HAP-1 (cell line): ENCODE measurements at regions not wholly inside any gene's neighbourhood (a gene's known extent, or its start where the extent isn't known, plus 50 kb on each side); places are given as distances from the start of the nearest gene placed in this dataset.

Experiments used
- DNase-seq, 2 experiments: peaks; one replicate each; pipeline ENCODE4 v3.0.0-alpha.2; 2016 to 2020; ENCODE audit warnings: low spot score in 2 of 2
- H3K27me3 ChIP-seq: fragments of 250-450 bp; sonication (Bioruptor Pico); 2 replicates; pipeline ENCODE4 v1.5.1; 2020; ENCODE audit warnings: low read depth, mild to moderate bottlenecking, moderate library complexity
- H3K36me3 ChIP-seq: fragments of 250-450 bp; sonication (Bioruptor Pico); replicated peaks from 2 replicates; pipeline ENCODE4 v1.5.1; 2020; ENCODE audit warnings: mild to moderate bottlenecking
- H3K4me1 ChIP-seq: fragments of 250-450 bp; sonication (Bioruptor Pico); 2 replicates; pipeline ENCODE4 v1.5.1; 2020; ENCODE audit warnings: mild to moderate bottlenecking
- H3K4me3 ChIP-seq: fragments of 250-450 bp; sonication (Bioruptor Pico); 2 replicates; pipeline ENCODE4 v1.5.1; 2020; ENCODE audit warnings: mild to moderate bottlenecking, moderate library complexity
- H3K9me3 ChIP-seq: fragments of 250-450 bp; sonication (Bioruptor Pico); 2 replicates; pipeline ENCODE4 v1.5.1; 2020; ENCODE audit warnings: mild to moderate bottlenecking, moderate library complexity
- in situ Hi-C: fragments of 300-500 bp; cut with MboI; formaldehyde crosslinking; loops from 3 replicates; pipeline ENCODE4 v1.14.3; 2020; ENCODE audit warnings: low sequenced_read_pairs, inconsistent platforms, mixed read lengths

DNA sequence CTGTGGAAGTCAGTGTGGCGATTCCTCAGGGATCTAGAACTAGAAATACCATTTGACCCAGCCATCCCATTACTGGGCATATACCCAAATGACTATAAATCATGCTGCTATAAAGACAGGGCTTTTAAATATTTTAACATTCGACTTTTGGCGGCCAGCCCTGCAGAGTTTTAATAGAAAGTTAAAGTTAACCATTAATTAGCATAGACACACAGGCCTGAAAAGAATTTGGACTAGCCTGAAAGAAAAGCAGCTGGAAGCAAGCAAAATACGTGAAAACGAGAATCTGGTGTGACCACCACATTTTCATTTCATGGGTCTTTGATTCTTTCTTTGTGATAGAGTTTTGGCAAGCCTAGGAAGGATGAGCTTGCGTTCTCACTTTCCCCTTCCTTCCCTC, 184.0 kb downstream of the SCG2 start:
- Histone ChIP-seq H3K9me3 (no peaks in the 10 kb centered on the region), H3K36me3 (no peaks in the 10 kb centered on the region), H3K4me1 (no peaks in the 10 kb centered on the region), H3K27me3 (no peaks in the 10 kb centered on the region), H3K4me3 (no peak overlapping the region)
- in situ Hi-C loops, result no loop called here
- DNase-seq, result no peak

DNA sequence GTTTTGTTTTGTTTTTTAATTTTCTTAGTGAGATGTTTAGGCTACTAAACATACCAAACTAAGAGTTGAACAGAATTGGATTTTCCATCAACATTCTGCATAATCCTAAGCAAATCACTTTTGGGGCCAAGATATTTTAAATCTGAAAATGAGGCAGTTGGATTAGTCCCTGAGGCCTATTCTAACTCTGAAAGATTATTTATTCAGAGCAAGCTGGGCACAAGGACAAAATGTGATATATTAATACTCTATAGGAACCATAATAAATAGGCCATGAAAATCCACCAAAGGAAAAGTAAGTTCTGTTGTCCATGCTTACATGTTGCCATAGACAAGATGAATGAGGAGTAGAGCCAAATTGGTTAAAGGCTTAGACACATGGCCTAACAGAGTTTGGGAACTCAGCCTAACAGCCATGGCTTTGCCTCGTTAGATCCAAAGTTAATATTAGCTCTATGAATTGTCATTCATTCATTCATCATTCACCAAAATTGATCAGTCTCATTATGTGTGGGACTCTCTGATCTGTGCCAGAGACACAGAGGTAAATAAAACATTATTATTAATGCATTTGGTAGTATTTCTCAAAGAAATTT, 183.5 kb downstream of the SCG2 start:
- DNase-seq, result no peak
- Histone ChIP-seq H3K27me3 (no peaks in the 10 kb centered on the region), H3K4me3 (no peak overlapping the region), H3K9me3 (no peaks in the 10 kb centered on the region), H3K36me3 (no peaks in the 10 kb centered on the region), H3K4me1 (no peaks in the 10 kb centered on the region)
- in situ Hi-C loops, result no loop called here

DNA sequence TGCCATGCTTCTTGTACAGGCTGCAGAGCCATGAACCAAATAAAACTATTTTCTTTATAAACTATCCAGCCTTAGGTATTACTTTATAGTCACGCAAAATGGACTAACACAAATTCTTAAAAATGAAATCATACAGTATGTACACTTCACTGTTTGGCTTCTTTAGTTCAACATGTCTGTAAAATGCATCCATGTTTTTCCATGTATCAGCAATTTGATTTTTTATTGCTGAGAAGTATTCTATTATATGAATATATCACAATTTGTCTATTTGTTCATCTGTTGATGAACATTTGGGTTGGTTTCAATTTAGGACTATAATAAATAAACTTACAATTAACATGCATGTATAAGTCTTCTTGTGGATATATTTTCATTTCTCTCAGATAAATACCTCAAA, 182.1 kb downstream of the SCG2 start:
- no peaks in the 10 kb centered on the region for H3K4me1 ChIP-seq
- no peak overlapping the region for H3K4me3 ChIP-seq
- no peak for DNase-seq
- no peaks in the 10 kb centered on the region for H3K27me3 ChIP-seq
- in situ Hi-C loops, result no loop called here
- H3K36me3 ChIP-seq, result no peaks in the 10 kb centered on the region
- H3K9me3 ChIP-seq, result no peaks in the 10 kb centered on the region

DNA sequence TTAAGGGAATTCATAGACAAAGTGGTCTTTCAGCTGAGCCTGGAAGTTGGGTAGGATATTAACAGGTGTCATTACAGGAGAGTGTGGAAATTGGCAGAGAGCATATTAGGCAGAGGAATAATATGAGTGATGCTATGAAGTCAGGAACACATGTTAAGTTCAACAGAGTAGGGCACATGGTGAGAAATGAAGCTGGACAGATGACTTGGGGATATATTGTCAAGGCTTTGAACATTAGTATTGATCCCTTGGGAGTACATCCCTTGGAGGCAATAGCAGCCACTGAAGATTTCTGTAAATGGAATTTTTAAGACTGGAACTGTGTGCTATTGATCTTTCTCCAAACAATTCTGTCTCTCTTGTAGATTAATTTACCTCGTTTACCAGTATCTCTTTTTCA, 170.7 kb downstream of the SCG2 start:
- Histone ChIP-seq H3K4me1 (no peaks in the 10 kb centered on the region), H3K9me3 (no peaks in the 10 kb centered on the region), H3K4me3 (no peak overlapping the region), H3K36me3 (no peaks in the 10 kb centered on the region), H3K27me3 (peaks cover 2% of the 10 kb centered on the region; the same call in 1 of the 2 replicates)
- no peak for DNase-seq
- in situ Hi-C loops, result no loop called here

DNA sequence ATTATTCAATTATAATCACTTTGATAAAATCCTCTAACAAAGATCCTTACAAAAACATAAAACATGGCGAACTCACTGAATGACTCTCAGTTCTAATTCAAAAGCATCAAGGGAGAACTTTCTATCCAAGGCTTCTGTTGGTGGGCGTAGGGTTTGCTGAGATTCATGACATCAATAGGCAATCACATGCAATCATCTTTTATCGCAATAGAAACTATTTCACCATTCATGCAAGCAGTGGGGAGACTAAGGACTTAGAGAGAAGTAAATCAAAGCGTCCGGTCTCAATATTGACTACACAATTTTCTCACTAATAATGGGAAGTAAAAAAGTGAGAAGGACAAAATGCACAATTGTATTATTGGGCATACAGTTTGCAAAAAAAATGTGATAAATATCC, 168.7 kb downstream of the SCG2 start:
- in situ Hi-C loops, result no loop called here
- Histone ChIP-seq H3K9me3 (no peaks in the 10 kb centered on the region), H3K4me3 (no peak overlapping the region), H3K4me1 (no peaks in the 10 kb centered on the region), H3K27me3 (peaks cover 2% of the 10 kb centered on the region; the same call in 1 of the 2 replicates), H3K36me3 (no peaks in the 10 kb centered on the region)
- DNase-seq, result no peak

DNA sequence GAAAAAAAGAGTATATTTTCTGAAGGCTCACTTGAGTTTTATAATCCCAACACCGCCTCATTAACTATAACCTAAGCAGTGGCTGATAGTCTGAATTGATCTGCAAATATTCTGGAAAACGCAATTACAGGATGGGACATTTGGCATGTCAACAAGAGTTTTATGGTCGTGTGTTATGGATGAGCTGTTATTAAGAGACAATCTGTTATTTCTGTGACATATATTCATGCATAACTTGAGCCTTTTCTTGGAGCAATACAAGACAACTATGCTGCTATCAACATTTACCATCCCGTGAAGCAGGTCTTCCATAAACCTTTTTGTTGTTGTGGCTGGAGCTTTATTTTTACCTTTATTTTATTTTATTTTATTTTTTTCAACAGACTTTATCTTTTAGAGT, 164.4 kb downstream of the SCG2 start:
- H3K4me1 ChIP-seq, result no peaks in the 10 kb centered on the region
- in situ Hi-C loops, result no loop called here
- H3K4me3 ChIP-seq, result no peak overlapping the region
- no peaks in the 10 kb centered on the region for H3K36me3 ChIP-seq
- no peaks in the 10 kb centered on the region for H3K9me3 ChIP-seq
- H3K27me3 ChIP-seq, result no peaks in the 10 kb centered on the region
- DNase-seq, result no peak

DNA sequence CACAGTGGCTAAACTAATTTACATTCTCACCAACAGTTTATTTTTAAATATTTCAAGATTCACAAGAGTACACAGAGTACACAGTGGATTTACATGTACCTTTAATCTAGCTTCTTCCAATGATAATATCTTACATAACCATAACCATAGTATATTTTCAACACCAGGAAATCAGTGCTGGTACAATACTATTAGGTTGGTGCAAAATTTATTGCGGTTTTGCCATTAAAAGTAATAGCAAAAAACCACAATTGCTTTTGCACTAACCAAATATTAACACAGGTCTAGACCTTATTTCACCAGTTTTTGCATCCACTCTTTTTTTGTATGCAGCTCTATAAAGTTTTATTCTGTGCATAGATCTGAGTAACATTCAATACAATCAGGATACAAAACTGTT, 163.0 kb downstream of the SCG2 start:
- no peaks in the 10 kb centered on the region for H3K4me1 ChIP-seq
- no peak overlapping the region for H3K4me3 ChIP-seq
- no peaks in the 10 kb centered on the region for H3K27me3 ChIP-seq
- no peaks in the 10 kb centered on the region for H3K36me3 ChIP-seq
- in situ Hi-C loops, result no loop called here
- H3K9me3 ChIP-seq, result no peaks in the 10 kb centered on the region
- DNase-seq, result no peak

DNA sequence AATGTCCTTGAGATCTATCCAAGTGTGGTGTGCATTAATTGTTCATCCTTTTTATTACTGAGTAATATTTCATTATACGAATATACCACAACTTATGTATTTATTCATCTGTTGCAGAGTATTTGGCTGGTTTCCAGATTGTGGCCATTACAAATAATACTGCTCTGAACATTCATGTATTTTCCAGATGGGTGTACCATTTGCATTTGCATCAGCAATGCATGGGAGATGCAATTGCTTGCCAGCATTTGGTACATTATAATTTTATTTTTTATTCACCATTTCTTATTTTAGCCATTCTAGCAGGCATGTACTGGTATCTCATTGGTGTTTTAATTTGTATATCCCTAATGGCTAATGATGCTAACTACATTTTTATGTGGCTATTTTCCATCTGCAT, 162.4 kb downstream of the SCG2 start:
- no peaks in the 10 kb centered on the region for H3K27me3 ChIP-seq
- H3K9me3 ChIP-seq, result no peaks in the 10 kb centered on the region
- H3K36me3 ChIP-seq, result no peaks in the 10 kb centered on the region
- DNase-seq, result no peak
- H3K4me3 ChIP-seq, result no peak overlapping the region
- H3K4me1 ChIP-seq, result no peaks in the 10 kb centered on the region
- in situ Hi-C loops, result no loop called here

DNA sequence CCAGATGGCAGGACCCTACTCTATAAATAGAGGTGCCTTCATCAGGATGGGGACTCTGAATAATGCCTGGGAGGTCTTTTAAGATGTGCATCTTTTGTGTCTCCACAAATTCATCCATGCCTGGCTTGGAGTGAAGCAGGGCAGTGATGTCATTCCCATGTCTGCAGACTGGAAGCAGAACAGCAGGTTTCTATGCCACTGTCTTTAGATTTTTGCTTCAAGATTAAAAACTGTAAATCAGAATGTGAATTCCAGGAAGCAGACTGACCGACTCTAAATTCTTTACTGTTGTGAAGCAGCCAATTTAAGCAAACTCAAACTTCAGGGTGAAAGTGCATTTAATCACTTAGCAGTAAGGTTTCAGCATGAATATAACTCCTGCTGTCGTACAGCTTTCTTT, 159.3 kb downstream of the SCG2 start:
- Histone ChIP-seq H3K36me3 (no peaks in the 10 kb centered on the region), H3K27me3 (no peaks in the 10 kb centered on the region)

DNA sequence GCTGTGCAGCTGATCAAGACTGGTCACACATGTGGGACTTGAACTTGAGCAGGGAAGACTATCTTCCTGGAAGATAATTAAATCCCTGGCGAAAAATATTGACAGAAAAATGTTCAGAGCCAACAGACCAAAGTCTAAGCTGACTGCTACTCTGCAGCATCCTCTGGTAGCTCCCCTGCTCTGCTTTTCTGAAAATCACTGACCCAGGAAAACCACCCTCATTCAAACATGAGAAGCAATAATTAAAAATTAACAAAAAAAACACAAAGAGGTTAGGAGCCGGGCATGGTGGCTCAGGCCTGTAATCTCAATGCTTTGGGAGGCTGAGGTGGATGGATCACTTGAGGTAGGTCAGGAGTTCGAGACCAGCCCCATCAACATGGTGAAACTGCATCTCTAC, 151.9 kb downstream of the SCG2 start:
- no peak overlapping the region for H3K4me3 ChIP-seq
- in situ Hi-C loops, result no loop called here
- peaks cover 4% of the 10 kb centered on the region; the same call in 1 of the 2 replicates for H3K27me3 ChIP-seq
- no peak for DNase-seq
- H3K4me1 ChIP-seq, result no peaks in the 10 kb centered on the region
- no peaks in the 10 kb centered on the region for H3K9me3 ChIP-seq
- H3K36me3 ChIP-seq, result no peaks in the 10 kb centered on the region

More for the DNA sequence above, 159.3 kb downstream of the SCG2 start:
- Histone ChIP-seq H3K9me3 (no peaks in the 10 kb centered on the region), H3K4me3 (no peak overlapping the region), H3K4me1 (no peaks in the 10 kb centered on the region)
- no peak for DNase-seq
- in situ Hi-C loops, result no loop called here

DNA sequence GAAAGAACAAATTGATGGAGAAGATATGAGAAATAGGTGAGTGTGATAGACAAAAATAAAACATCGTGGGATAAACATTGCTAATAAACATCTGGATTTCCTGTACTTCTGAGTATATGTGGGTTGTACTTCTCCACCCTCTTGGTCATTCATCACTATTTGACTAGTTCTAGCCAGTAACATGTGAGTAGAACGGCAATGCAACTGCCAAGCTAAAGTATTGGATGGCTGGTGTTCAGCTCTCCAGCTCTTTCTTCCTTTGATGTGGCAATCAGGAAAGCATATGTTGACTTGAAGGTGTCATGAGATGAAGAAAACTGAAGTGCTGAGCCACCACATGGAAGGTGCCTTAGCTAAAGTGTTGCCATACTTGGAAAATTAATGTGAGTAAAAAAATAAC, 144.9 kb downstream of the SCG2 start:
- H3K36me3 ChIP-seq, result no peaks in the 10 kb centered on the region
- no peak for DNase-seq
- in situ Hi-C loops, result no loop called here
- no peaks in the 10 kb centered on the region for H3K9me3 ChIP-seq
- peaks cover 4% of the 10 kb centered on the region; the same call in 1 of the 2 replicates for H3K27me3 ChIP-seq
- H3K4me1 ChIP-seq, result no peaks in the 10 kb centered on the region
- no peak overlapping the region for H3K4me3 ChIP-seq

DNA sequence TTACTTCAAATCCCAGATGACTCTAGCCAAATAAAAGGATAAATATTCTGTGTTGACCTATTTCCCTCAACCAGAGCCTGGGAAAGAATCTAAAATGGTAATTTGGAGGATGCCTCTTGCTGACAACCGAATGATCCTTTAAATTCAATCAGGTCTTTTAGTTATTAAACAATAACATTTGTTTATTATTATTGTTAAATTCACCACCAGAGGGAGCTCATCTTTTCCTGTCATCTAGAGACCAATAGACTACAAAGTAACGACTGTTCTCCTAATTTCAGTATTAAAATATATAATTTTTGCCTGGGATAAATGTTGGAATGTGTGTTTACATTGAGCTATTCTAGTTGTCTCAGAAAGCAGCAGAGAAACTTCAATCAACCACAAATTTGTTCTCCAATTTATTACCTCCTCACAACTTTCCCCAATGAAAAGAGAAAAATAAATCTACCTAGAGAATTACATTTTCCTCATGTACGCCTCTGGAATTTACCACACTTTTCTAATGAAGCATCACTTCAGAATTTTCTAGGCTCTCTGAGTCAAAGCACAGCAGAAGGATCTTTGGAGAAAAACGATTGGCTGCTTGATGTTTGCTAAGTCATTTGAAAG, 142.7 kb downstream of the SCG2 start:
- H3K9me3 ChIP-seq, result no peaks in the 10 kb centered on the region
- H3K4me3 ChIP-seq, result no peak overlapping the region
- DNase-seq, result peak in 1 of 2 experiments; percentile 57
- H3K36me3 ChIP-seq, result no peaks in the 10 kb centered on the region
- no peaks in the 10 kb centered on the region for H3K4me1 ChIP-seq
- H3K27me3 ChIP-seq, result no peaks in the 10 kb centered on the region
- in situ Hi-C loops, result no loop called here

DNA sequence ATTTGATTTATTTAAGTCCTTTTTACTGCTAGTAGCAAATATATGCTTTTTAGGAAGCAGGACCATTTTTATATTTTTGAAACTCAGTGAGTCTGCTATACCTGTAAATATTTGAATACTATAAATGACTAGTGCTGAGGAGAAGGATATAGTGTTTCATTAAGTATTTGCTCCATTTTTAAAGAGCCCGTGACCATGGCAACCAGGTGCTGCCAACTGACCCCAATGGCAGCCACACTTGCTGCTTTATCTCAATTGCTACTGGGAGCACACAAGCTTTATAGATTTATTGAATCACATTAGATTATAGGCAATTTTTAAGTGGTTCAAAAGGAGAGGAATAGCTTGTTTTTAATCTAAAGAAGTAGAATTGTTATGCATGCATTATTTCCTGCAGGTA, 142.0 kb downstream of the SCG2 start:
- Histone ChIP-seq H3K4me3 (no peak overlapping the region), H3K27me3 (no peaks in the 10 kb centered on the region), H3K9me3 (no peaks in the 10 kb centered on the region), H3K4me1 (no peaks in the 10 kb centered on the region), H3K36me3 (no peaks in the 10 kb centered on the region)
- in situ Hi-C loops, result no loop called here
- DNase-seq, result no peak

DNA sequence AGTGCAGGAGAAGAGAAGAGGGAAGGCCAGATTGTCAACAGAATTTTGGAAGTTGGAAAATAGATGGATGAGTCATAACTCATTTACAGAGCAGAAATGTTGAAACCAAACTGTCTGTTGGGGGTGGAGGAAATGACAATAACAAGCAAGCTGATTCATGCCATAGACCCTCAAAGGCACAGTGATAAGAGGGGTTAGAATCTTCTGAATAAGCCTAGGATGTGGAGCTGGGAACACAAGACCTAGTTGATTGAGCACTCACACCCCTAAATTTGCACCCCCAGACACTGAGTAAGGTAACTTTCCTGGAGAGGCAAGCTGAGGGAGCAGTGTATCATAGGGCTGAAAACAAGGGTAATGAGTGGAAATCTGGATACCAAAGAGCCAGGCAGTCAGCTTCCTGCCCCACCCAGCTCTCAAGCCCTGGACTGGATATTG, 141.4 kb downstream of the SCG2 start:
- H3K9me3 ChIP-seq, result no peaks in the 10 kb centered on the region
- in situ Hi-C loops, result no loop called here
- no peak overlapping the region for H3K4me3 ChIP-seq
- no peaks in the 10 kb centered on the region for H3K36me3 ChIP-seq
- no peak for DNase-seq
- H3K27me3 ChIP-seq, result no peaks in the 10 kb centered on the region
- no peaks in the 10 kb centered on the region for H3K4me1 ChIP-seq

DNA sequence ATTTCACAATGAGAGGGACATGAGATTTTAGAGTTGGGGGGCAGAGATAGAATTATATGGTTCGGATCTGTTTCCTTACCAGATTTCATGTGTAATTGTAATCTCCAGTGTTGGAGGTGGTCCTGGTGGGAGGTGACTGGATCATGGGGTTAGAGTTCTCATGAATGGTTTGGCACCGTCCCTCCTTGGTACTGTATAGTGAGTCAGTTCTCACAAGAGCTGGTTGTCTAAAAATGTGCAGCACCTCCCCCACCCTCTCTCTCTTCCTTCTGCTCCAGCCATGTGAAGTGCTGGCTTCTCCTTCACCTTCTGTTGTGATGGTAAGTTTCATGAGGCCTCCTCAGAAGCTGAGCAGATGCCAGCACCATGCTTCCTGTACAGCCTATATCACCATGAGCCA, 138.1 kb downstream of the SCG2 start:
- no peak for DNase-seq
- H3K9me3 ChIP-seq, result no peaks in the 10 kb centered on the region
- in situ Hi-C loops, result no loop called here
- H3K4me3 ChIP-seq, result no peak overlapping the region
- H3K27me3 ChIP-seq, result no peaks in the 10 kb centered on the region
- no peaks in the 10 kb centered on the region for H3K4me1 ChIP-seq
- H3K36me3 ChIP-seq, result no peaks in the 10 kb centered on the region
